Endothelial cell of umbilical vein (primary cell): ENCODE measurements at regions not wholly inside any gene's neighbourhood (a gene's known extent, or its start where the extent isn't known, plus 50 kb on each side); places are given as distances from the start of the nearest gene placed in this dataset.

ENCODE experiments used
- EZH2 ChIP-seq: IDR thresholded peaks from 2 replicates; pipeline ENCODE4 v1.6.1; 2012; ENCODE audit warnings: borderline replicate concordance, low read depth, mild to moderate bottlenecking, moderate library complexity, low read length, inconsistent platforms; ENCODE audit not compliant: severe bottlenecking
- MYC ChIP-seq: IDR thresholded peaks from one replicate; pipeline ENCODE4 v1.6.1; 2011; ENCODE audit warnings: mild to moderate bottlenecking, low read depth, low read length
- POLR2A ChIP-seq: IDR thresholded peaks from 2 replicates; pipeline ENCODE4 v1.6.1; 2012; ENCODE audit warnings: low read depth, mild to moderate bottlenecking, control low read depth, low read length
- TF ChIP-seq, protein P1 (sequence below), 2 donors: IDR thresholded peaks; 1 replicate in 1 of 2; 2 replicates in 1 of 2; pipeline ENCODE4 v1.5.1; 2011; ENCODE audit warnings: low read length in 2 of 2, mild to moderate bottlenecking in 2 of 2, moderate library complexity in 2 of 2, control low read depth in 1 of 2, inconsistent platforms in 1 of 2, low read depth in 1 of 2; ENCODE audit not compliant: insufficient read depth in 1 of 2; ENCODE audit errors: extremely low read depth in 1 of 2

GRCh38 chr1:229136822-229137221 lies 134.1 kb upstream of the RAB4A start:
- TF ChIP-seq, protein P1, sequence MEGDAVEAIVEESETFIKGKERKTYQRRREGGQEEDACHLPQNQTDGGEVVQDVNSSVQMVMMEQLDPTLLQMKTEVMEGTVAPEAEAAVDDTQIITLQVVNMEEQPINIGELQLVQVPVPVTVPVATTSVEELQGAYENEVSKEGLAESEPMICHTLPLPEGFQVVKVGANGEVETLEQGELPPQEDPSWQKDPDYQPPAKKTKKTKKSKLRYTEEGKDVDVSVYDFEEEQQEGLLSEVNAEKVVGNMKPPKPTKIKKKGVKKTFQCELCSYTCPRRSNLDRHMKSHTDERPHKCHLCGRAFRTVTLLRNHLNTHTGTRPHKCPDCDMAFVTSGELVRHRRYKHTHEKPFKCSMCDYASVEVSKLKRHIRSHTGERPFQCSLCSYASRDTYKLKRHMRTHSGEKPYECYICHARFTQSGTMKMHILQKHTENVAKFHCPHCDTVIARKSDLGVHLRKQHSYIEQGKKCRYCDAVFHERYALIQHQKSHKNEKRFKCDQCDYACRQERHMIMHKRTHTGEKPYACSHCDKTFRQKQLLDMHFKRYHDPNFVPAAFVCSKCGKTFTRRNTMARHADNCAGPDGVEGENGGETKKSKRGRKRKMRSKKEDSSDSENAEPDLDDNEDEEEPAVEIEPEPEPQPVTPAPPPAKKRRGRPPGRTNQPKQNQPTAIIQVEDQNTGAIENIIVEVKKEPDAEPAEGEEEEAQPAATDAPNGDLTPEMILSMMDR (IDR thresholded peaks at IDR 0.05; ENCODE audit: extremely low read depth in 1 of 2, insufficient read depth in 1 of 2, low read depth in 1 of 2, low read length in 2 of 2): no peak
- no peak for TF ChIP-seq MYC
- TF ChIP-seq POLR2A: no peak
- no peak for TF ChIP-seq EZH2
